H1 (cell line): ENCODE measurements at regions not wholly inside any gene's neighbourhood (a gene's known extent, or its start where the extent isn't known, plus 50 kb on each side); places are given as distances from the start of the nearest gene placed in this dataset.

Experiments
- CTCF ChIA-PET: fragments of 300-600 bp; sonication (Branson Sonifier 250); formaldehyde crosslinking; loops from one replicate; lab custom pipeline; 2021; ENCODE audit not compliant: partially characterized antibody; lab: Charles Lee
- POLR2A ChIA-PET: fragments of 300-600 bp; sonication (Branson Sonifier 250); formaldehyde crosslinking; loops from one replicate; lab custom pipeline; 2021; ENCODE audit warnings: inconsistent platforms; ENCODE audit not compliant: partially characterized antibody; lab: Charles Lee
- DNase-seq, 2 experiments: peaks; one replicate each; pipeline versions ENCODE4 v3.0.0 to v3.0.0-alpha.2; 2010 to 2022; ENCODE audit warnings: low spot score in 2 of 2, low read depth in 1 of 2, mixed read lengths in 1 of 2
- FAIRE-seq: peaks from 2 replicates; lab custom pipeline; 2011; peaks lifted over from hg19 to GRCh38; lab: Jason Lieb, UNC
- H2AFZ ChIP-seq: 2 replicates; pipeline ENCODE4 v1.8.1; 2012; ENCODE audit warnings: low read length, inconsistent platforms
- H2AK5ac ChIP-seq: 2 replicates; pipeline ENCODE4 v1.6.1; 2013; ENCODE audit warnings: low read depth, low read length
- H2BK120ac ChIP-seq: replicated peaks from 2 replicates; pipeline ENCODE3; 2013; ENCODE audit warnings: low read depth, low read length, inconsistent platforms
- H2BK12ac ChIP-seq: 2 replicates; pipeline ENCODE4 v1.6.1; 2013; ENCODE audit warnings: low read depth, low read length
- H2BK15ac ChIP-seq: 2 replicates; pipeline ENCODE4 v1.6.1; 2013; ENCODE audit warnings: low read length
- H2BK20ac ChIP-seq: 2 replicates; pipeline ENCODE4 v1.6.1; 2013; ENCODE audit warnings: low read length
- H2BK5ac ChIP-seq: 2 replicates; pipeline ENCODE4 v1.6.1; 2013; ENCODE audit warnings: low read depth, low read length
- H3K14ac ChIP-seq: 2 replicates; pipeline ENCODE4 v1.6.1; 2013; ENCODE audit warnings: inconsistent platforms; ENCODE audit not compliant: insufficient read length
- H3K18ac ChIP-seq: 2 replicates; pipeline ENCODE4 v1.6.1; 2013; ENCODE audit warnings: low read length; ENCODE audit errors: extremely low read depth
- H3K23ac ChIP-seq: 2 replicates; pipeline ENCODE4 v1.6.1; 2013; ENCODE audit warnings: inconsistent platforms; ENCODE audit not compliant: insufficient read length
- H3K23me2 ChIP-seq: 2 replicates; pipeline ENCODE4 v1.6.1; 2013; ENCODE audit warnings: low read depth, low read length
- H3K27ac ChIP-seq: 2 replicates; pipeline ENCODE4 v1.6.1; 2011; ENCODE audit warnings: low read depth, low read length, inconsistent platforms
- H3K27me3 ChIP-seq, 4 experiments: replicated peaks in 1 of 4; 1 replicate in 1 of 4; 2 replicates in 3 of 4; pipeline versions ENCODE4 v1.6.1 to v1.8.1; 2011 to 2013; ENCODE audit warnings: low read length in 3 of 4, mild to moderate bottlenecking in 3 of 4, inconsistent platforms in 2 of 4, mixed read lengths in 2 of 4, moderate library complexity in 1 of 4; ENCODE audit not compliant: control insufficient read depth in 3 of 4, insufficient read depth in 3 of 4; ENCODE audit errors: extremely low read depth in 1 of 4
- H3K36me3 ChIP-seq, 4 experiments: 2 replicates each; pipeline versions ENCODE4 v1.6.1 to v1.8.1; 2011 to 2013; ENCODE audit warnings: mild to moderate bottlenecking in 4 of 4, low read length in 3 of 4, moderate library complexity in 2 of 4, control low read depth in 1 of 4, inconsistent platforms in 1 of 4; ENCODE audit not compliant: insufficient read depth in 4 of 4, control insufficient read depth in 2 of 4
- H3K4ac ChIP-seq: replicated peaks from 2 replicates; pipeline ENCODE3; 2013; ENCODE audit warnings: low read length, low read depth, mixed read lengths, inconsistent platforms; ENCODE audit not compliant: insufficient read length
- H3K4me1 ChIP-seq, 4 experiments: replicated peaks in 1 of 4; 1 replicate in 1 of 4; 2 replicates in 3 of 4; pipeline versions ENCODE4 v1.6.1 to v1.8.1; 2011 to 2013; ENCODE audit warnings: low read length in 3 of 4, inconsistent platforms in 2 of 4, mixed read lengths in 1 of 4; ENCODE audit not compliant: insufficient read depth in 4 of 4, control insufficient read depth in 3 of 4
- H3K4me2 ChIP-seq, 2 experiments: 2 replicates each; pipeline versions ENCODE4 v1.6.1 to v1.8.1; 2011 to 2013; ENCODE audit warnings: low read depth in 2 of 2, low read length in 2 of 2, control low read depth in 1 of 2, inconsistent platforms in 1 of 2, mild to moderate bottlenecking in 1 of 2; ENCODE audit not compliant: insufficient read depth in 1 of 2
- H3K4me3 ChIP-seq, 4 experiments: fragments of 200-600, 300-600 bp in 1 of 4; sonication (generic), shearing (Covaris generic), sonication (Bioruptor Twin) in 1 of 4; 2 replicates each; pipeline versions ENCODE4 v1.5.1 to v1.8.1; 2011 to 2016; ENCODE audit warnings: low read length in 4 of 4, low read depth in 3 of 4, control low read depth in 2 of 4, inconsistent platforms in 2 of 4, mild to moderate bottlenecking in 2 of 4, mixed read lengths in 1 of 4, moderate library complexity in 1 of 4; ENCODE audit not compliant: insufficient read depth in 2 of 4; ENCODE audit errors: extremely low read depth in 1 of 4
- H3K56ac ChIP-seq: replicated peaks from 2 replicates; pipeline ENCODE3; 2013; ENCODE audit warnings: low read depth, mild to moderate bottlenecking, mixed read lengths, low read length, inconsistent platforms; ENCODE audit not compliant: insufficient read length
- H3K79me1 ChIP-seq: 2 replicates; pipeline ENCODE4 v1.6.1; 2013; ENCODE audit warnings: low read depth, low read length, control low read depth
- H3K79me2 ChIP-seq, 2 experiments: 2 replicates each; pipeline versions ENCODE4 v1.6.1 to v1.8.1; 2012 to 2013; ENCODE audit warnings: low read length in 2 of 2, mild to moderate bottlenecking in 2 of 2, inconsistent platforms in 1 of 2; ENCODE audit not compliant: insufficient read depth in 2 of 2, control insufficient read depth in 1 of 2
- H3K9ac ChIP-seq, 4 experiments: replicated peaks in 1 of 4; 1 replicate in 1 of 4; 2 replicates in 3 of 4; pipeline versions ENCODE4 v1.6.1 to v1.8.1; 2011 to 2013; ENCODE audit warnings: low read depth in 3 of 4, low read length in 3 of 4, control low read depth in 2 of 4, mild to moderate bottlenecking in 2 of 4, moderate library complexity in 2 of 4, inconsistent platforms in 1 of 4; ENCODE audit errors: extremely low read depth in 1 of 4
- H3K9me3 ChIP-seq, 2 experiments: 2 replicates each; pipeline versions ENCODE4 v1.6.1 to v1.8.1; 2012 to 2013; ENCODE audit warnings: mild to moderate bottlenecking in 2 of 2, moderate library complexity in 2 of 2, control low read depth in 1 of 2, inconsistent platforms in 1 of 2, low read depth in 1 of 2, low read length in 1 of 2, mixed read lengths in 1 of 2; ENCODE audit not compliant: insufficient read depth in 2 of 2
- H4K20me1 ChIP-seq, 2 experiments: replicated peaks in 1 of 2; 2 replicates each; pipeline versions ENCODE3 to v1.8.1; 2011 to 2013; ENCODE audit warnings: inconsistent platforms in 2 of 2, low read length in 2 of 2, mild to moderate bottlenecking in 1 of 2; ENCODE audit not compliant: insufficient read depth in 2 of 2, control insufficient read depth in 1 of 2
- H4K5ac ChIP-seq: 2 replicates; pipeline ENCODE4 v1.6.1; 2013; ENCODE audit warnings: low read length, low read depth, mixed read lengths, inconsistent platforms; ENCODE audit not compliant: insufficient read length
- H4K8ac ChIP-seq: 2 replicates; pipeline ENCODE4 v1.8.0; 2013; ENCODE audit warnings: mild to moderate bottlenecking, moderate library complexity, low read length, inconsistent platforms; ENCODE audit not compliant: insufficient read depth; ENCODE audit errors: extremely low read depth
- H4K91ac ChIP-seq: replicated peaks from 2 replicates; pipeline ENCODE3; 2013; ENCODE audit warnings: low read length, mixed read lengths, inconsistent platforms; ENCODE audit not compliant: insufficient read length
- ASH2L ChIP-seq: fragments of 200-600, 300-600 bp; sonication (generic); IDR thresholded peaks from one replicate; pipeline ENCODE4 v1.7.1; 2017; ENCODE audit warnings: low read length
- ATF3 ChIP-seq: IDR thresholded peaks from 2 replicates; pipeline ENCODE4 v1.6.1; 2011; ENCODE audit warnings: low read depth, mild to moderate bottlenecking, low read length; ENCODE audit not compliant: insufficient read depth
- CREB1 ChIP-seq: IDR thresholded peaks from 2 replicates; pipeline ENCODE4 v1.6.1; 2012; ENCODE audit warnings: inconsistent platforms
- KDM1A ChIP-seq: fragments of 200-600, 300-600 bp; sonication (generic); IDR thresholded peaks from 2 replicates; pipeline ENCODE4 v1.7.1; 2016; ENCODE audit warnings: mild to moderate bottlenecking, low read length, borderline replicate concordance
- MAX ChIP-seq: IDR thresholded peaks from 2 replicates; pipeline ENCODE4 v1.6.1; 2012; ENCODE audit warnings: inconsistent platforms
- RBBP5 ChIP-seq: IDR thresholded peaks from 2 replicates; pipeline ENCODE4 v1.7.1; 2012; ENCODE audit warnings: low read depth, mild to moderate bottlenecking, inconsistent platforms, low read length, moderate library complexity, borderline replicate concordance
- RXRA ChIP-seq: IDR thresholded peaks from 2 replicates; pipeline ENCODE4 v1.6.1; 2011; ENCODE audit warnings: low read depth, mild to moderate bottlenecking, low read length, moderate library complexity; ENCODE audit not compliant: insufficient read depth
- TAF7 ChIP-seq: optimal IDR thresholded peaks from 2 replicates; pipeline ENCODE3; 2011; ENCODE audit warnings: low read depth, mild to moderate bottlenecking, inconsistent platforms, low read length, moderate library complexity, borderline replicate concordance
- WGBS, 2 experiments: shearing (Covaris generic) in 1 of 2; methylation state at CpG; one replicate each; pipeline versions ENCODE4 v1.1.6 to v1.1.7; 2013 to 2015; ENCODE audit warnings: low lambda C conversion rate in 2 of 2, mixed read lengths in 2 of 2, inconsistent platforms in 1 of 2, low coverage in 1 of 2, missing lambda C conversion rate in 1 of 2; ENCODE audit not compliant: insufficient replicate concordance in 2 of 2, insufficient coverage in 1 of 2, insufficient read length in 1 of 2; ENCODE audit errors: extremely low coverage in 1 of 2, missing lambda C conversion rate in 1 of 2; 5-methylcytosine and 5-hydroxymethylcytosine counted together

- no peaks in the 10 kb centered on the region for H3K27me3 ChIP-seq
- CTCF ChIA-PET: interaction anchor here (0.8 kb wide), 1 partner anchor 10 kb away, joined by 3 read pairs; no protein-coding TSS in a partner anchor
Observed at GRCh38 chr4:23706972-23707651, 182.7 kb downstream of the PPARGC1A start.

More at GRCh38 chr4:23706972-23707651, 182.7 kb downstream of the PPARGC1A start:
- POLR2A ChIA-PET: no interaction called here
- no peak overlapping the region for H3K23ac ChIP-seq
- H3K4me1 ChIP-seq: no peaks in the 10 kb centered on the region
- H4K8ac ChIP-seq: no peak overlapping the region
- no peak overlapping the region for H3K18ac ChIP-seq
- no peaks in the 10 kb centered on the region for H4K20me1 ChIP-seq
- H2BK5ac ChIP-seq: no peak overlapping the region
- H2BK15ac ChIP-seq: no peak overlapping the region
- FAIRE-seq (no peak), DNase-seq (no peak)
- H3K56ac ChIP-seq: no peak overlapping the region
- no peak overlapping the region for H2BK120ac ChIP-seq
- no peak overlapping the region for H2AK5ac ChIP-seq
- no peaks in the 10 kb centered on the region for H3K36me3 ChIP-seq
- no peak overlapping the region for H3K14ac ChIP-seq
- H3K4me3 ChIP-seq: no peak overlapping the region
- H3K4ac ChIP-seq: no peak overlapping the region
- no peak overlapping the region for H3K9ac ChIP-seq
- no peak overlapping the region for H2BK20ac ChIP-seq
- 96% methylated on average over 4 of the region's 4 CpGs; no CpG with 5 or more reads in 1 of the 2 experiments for WGBS, 2 experiments
- H3K79me2 ChIP-seq: no peaks in the 10 kb centered on the region
- H3K9me3 ChIP-seq: no peaks in the 10 kb centered on the region
- H2BK12ac ChIP-seq: no peak overlapping the region
- no peak overlapping the region for H3K27ac ChIP-seq
- no peaks in the 10 kb centered on the region for H3K79me1 ChIP-seq
- no peak overlapping the region for H4K5ac ChIP-seq
- H2AFZ ChIP-seq: no peak overlapping the region
- no peaks in the 10 kb centered on the region for H3K23me2 ChIP-seq
- TF ChIP-seq CREB1 (no peak), KDM1A (no peak), RXRA (no peak), ASH2L (no peak), RBBP5 (no peak), TAF7 (no peak), ATF3 (no peak), MAX (no peak)
- TF ChIP-seq, all 59 proteins: peak for 0
- no peak overlapping the region for H3K4me2 ChIP-seq
- no peak overlapping the region for H4K91ac ChIP-seq
